Right hindlimb (tissue), 1 donor: ENCODE measurements at regions not wholly inside any gene's neighbourhood (a gene's known extent, or its start where the extent isn't known, plus 50 kb on each side); places are given as distances from the start of the nearest gene placed in this dataset.
"Not testable (repeated sequence)": the region's sequence is repeated elsewhere in the genome, so short reads cannot be mapped to it uniquely, and the experiment has no call there.

Experiments used
- DNase-seq: peaks from one replicate; pipeline ENCODE4 v3.0.0-alpha.2; 2018

GRCh38 chr6:152811785-152812184 is 61.2 kb downstream of the VIP start:
- no peak for DNase-seq

- DNase-seq, result no peak
Measured at GRCh38 chr6:152815230-152815872, 64.8 kb downstream of the VIP start.

GRCh38 chr6:152816055-152816454 is 65.5 kb downstream of the VIP start:
- DNase-seq, result no peak

GRCh38 chr6:152821525-152821924 is 70.9 kb downstream of the VIP start:
- DNase-seq, result no peak

GRCh38 chr6:152824666-152825065 is 74.1 kb downstream of the VIP start:
- DNase-seq, result no peak

GRCh38 chr6:152828431-152828830 is 77.8 kb downstream of the VIP start:
- no peak for DNase-seq

- DNase-seq, result not testable (repeated sequence)
Measured at GRCh38 chr6:152834366-152834765, 83.8 kb downstream of the VIP start.

- DNase-seq, result no peak
Measured at GRCh38 chr6:152836523-152836922, 85.9 kb downstream of the VIP start.

GRCh38 chr6:152845421-152845820 is 94.8 kb downstream of the VIP start:
- DNase-seq, result no peak

GRCh38 chr6:152846825-152847224 is 96.2 kb downstream of the VIP start:
- DNase-seq, result no peak

- no peak for DNase-seq
Measured at GRCh38 chr6:152848919-152849318, 98.3 kb downstream of the VIP start.

GRCh38 chr6:152854086-152854795 is 103.6 kb downstream of the VIP start:
- no peak for DNase-seq

- DNase-seq, result no peak
Measured at GRCh38 chr6:152858141-152858540, 107.5 kb downstream of the VIP start.

GRCh38 chr6:152859225-152859624 is 108.6 kb downstream of the VIP start:
- DNase-seq, result no peak

- peak; percentile 43 for DNase-seq
Measured at GRCh38 chr6:152863618-152864326, 113.2 kb downstream of the VIP start.

- no peak for DNase-seq
Measured at GRCh38 chr6:152874267-152874666, 108.6 kb downstream of the FBXO5 start.

- no peak for DNase-seq
Measured at GRCh38 chr6:152874846-152875568, 107.8 kb downstream of the FBXO5 start.

GRCh38 chr6:152879681-152880080 is 103.2 kb downstream of the FBXO5 start:
- no peak for DNase-seq

- DNase-seq, result no peak
Measured at GRCh38 chr6:152893187-152893586, 89.7 kb downstream of the FBXO5 start.

- no peak for DNase-seq
Measured at GRCh38 chr6:152896923-152897322, 85.9 kb downstream of the FBXO5 start.

GRCh38 chr6:152897807-152898399 is 84.9 kb downstream of the FBXO5 start:
- peak; percentile 62 for DNase-seq

GRCh38 chr6:152904678-152905077 is 78.2 kb downstream of the FBXO5 start:
- no peak for DNase-seq
